H1 (cell line): ENCODE measurements at regions not wholly inside any gene's neighbourhood (a gene's known extent, or its start where the extent isn't known, plus 50 kb on each side); places are given as distances from the start of the nearest gene placed in this dataset.

Experiments
- CTCF ChIA-PET: fragments of 300-600 bp; sonication (Branson Sonifier 250); formaldehyde crosslinking; loops from one replicate; lab custom pipeline; 2021; ENCODE audit not compliant: partially characterized antibody; lab: Charles Lee
- POLR2A ChIA-PET: fragments of 300-600 bp; sonication (Branson Sonifier 250); formaldehyde crosslinking; loops from one replicate; lab custom pipeline; 2021; ENCODE audit warnings: inconsistent platforms; ENCODE audit not compliant: partially characterized antibody; lab: Charles Lee
- DNase-seq, 2 experiments: peaks; one replicate each; pipeline versions ENCODE4 v3.0.0 to v3.0.0-alpha.2; 2010 to 2022; ENCODE audit warnings: low spot score in 2 of 2, low read depth in 1 of 2, mixed read lengths in 1 of 2
- FAIRE-seq: peaks from 2 replicates; lab custom pipeline; 2011; peaks lifted over from hg19 to GRCh38; lab: Jason Lieb, UNC
- H2AFZ ChIP-seq: 2 replicates; pipeline ENCODE4 v1.8.1; 2012; ENCODE audit warnings: low read length, inconsistent platforms
- H2AK5ac ChIP-seq: 2 replicates; pipeline ENCODE4 v1.6.1; 2013; ENCODE audit warnings: low read depth, low read length
- H2BK120ac ChIP-seq: replicated peaks from 2 replicates; pipeline ENCODE3; 2013; ENCODE audit warnings: low read depth, low read length, inconsistent platforms
- H2BK12ac ChIP-seq: 2 replicates; pipeline ENCODE4 v1.6.1; 2013; ENCODE audit warnings: low read depth, low read length
- H2BK15ac ChIP-seq: 2 replicates; pipeline ENCODE4 v1.6.1; 2013; ENCODE audit warnings: low read length
- H2BK20ac ChIP-seq: 2 replicates; pipeline ENCODE4 v1.6.1; 2013; ENCODE audit warnings: low read length
- H2BK5ac ChIP-seq: 2 replicates; pipeline ENCODE4 v1.6.1; 2013; ENCODE audit warnings: low read depth, low read length
- H3K14ac ChIP-seq: 2 replicates; pipeline ENCODE4 v1.6.1; 2013; ENCODE audit warnings: inconsistent platforms; ENCODE audit not compliant: insufficient read length
- H3K18ac ChIP-seq: 2 replicates; pipeline ENCODE4 v1.6.1; 2013; ENCODE audit warnings: low read length; ENCODE audit errors: extremely low read depth
- H3K23ac ChIP-seq: 2 replicates; pipeline ENCODE4 v1.6.1; 2013; ENCODE audit warnings: inconsistent platforms; ENCODE audit not compliant: insufficient read length
- H3K23me2 ChIP-seq: 2 replicates; pipeline ENCODE4 v1.6.1; 2013; ENCODE audit warnings: low read depth, low read length
- H3K27ac ChIP-seq: 2 replicates; pipeline ENCODE4 v1.6.1; 2011; ENCODE audit warnings: low read depth, low read length, inconsistent platforms
- H3K27me3 ChIP-seq, 4 experiments: replicated peaks in 1 of 4; 1 replicate in 1 of 4; 2 replicates in 3 of 4; pipeline versions ENCODE4 v1.6.1 to v1.8.1; 2011 to 2013; ENCODE audit warnings: low read length in 3 of 4, mild to moderate bottlenecking in 3 of 4, inconsistent platforms in 2 of 4, mixed read lengths in 2 of 4, moderate library complexity in 1 of 4; ENCODE audit not compliant: control insufficient read depth in 3 of 4, insufficient read depth in 3 of 4; ENCODE audit errors: extremely low read depth in 1 of 4
- H3K36me3 ChIP-seq, 4 experiments: 2 replicates each; pipeline versions ENCODE4 v1.6.1 to v1.8.1; 2011 to 2013; ENCODE audit warnings: mild to moderate bottlenecking in 4 of 4, low read length in 3 of 4, moderate library complexity in 2 of 4, control low read depth in 1 of 4, inconsistent platforms in 1 of 4; ENCODE audit not compliant: insufficient read depth in 4 of 4, control insufficient read depth in 2 of 4
- H3K4ac ChIP-seq: replicated peaks from 2 replicates; pipeline ENCODE3; 2013; ENCODE audit warnings: low read length, low read depth, mixed read lengths, inconsistent platforms; ENCODE audit not compliant: insufficient read length
- H3K4me1 ChIP-seq, 4 experiments: replicated peaks in 1 of 4; 1 replicate in 1 of 4; 2 replicates in 3 of 4; pipeline versions ENCODE4 v1.6.1 to v1.8.1; 2011 to 2013; ENCODE audit warnings: low read length in 3 of 4, inconsistent platforms in 2 of 4, mixed read lengths in 1 of 4; ENCODE audit not compliant: insufficient read depth in 4 of 4, control insufficient read depth in 3 of 4
- H3K4me2 ChIP-seq, 2 experiments: 2 replicates each; pipeline versions ENCODE4 v1.6.1 to v1.8.1; 2011 to 2013; ENCODE audit warnings: low read depth in 2 of 2, low read length in 2 of 2, control low read depth in 1 of 2, inconsistent platforms in 1 of 2, mild to moderate bottlenecking in 1 of 2; ENCODE audit not compliant: insufficient read depth in 1 of 2
- H3K4me3 ChIP-seq, 4 experiments: fragments of 200-600, 300-600 bp in 1 of 4; sonication (generic), shearing (Covaris generic), sonication (Bioruptor Twin) in 1 of 4; 2 replicates each; pipeline versions ENCODE4 v1.5.1 to v1.8.1; 2011 to 2016; ENCODE audit warnings: low read length in 4 of 4, low read depth in 3 of 4, control low read depth in 2 of 4, inconsistent platforms in 2 of 4, mild to moderate bottlenecking in 2 of 4, mixed read lengths in 1 of 4, moderate library complexity in 1 of 4; ENCODE audit not compliant: insufficient read depth in 2 of 4; ENCODE audit errors: extremely low read depth in 1 of 4
- H3K56ac ChIP-seq: replicated peaks from 2 replicates; pipeline ENCODE3; 2013; ENCODE audit warnings: low read depth, mild to moderate bottlenecking, mixed read lengths, low read length, inconsistent platforms; ENCODE audit not compliant: insufficient read length
- H3K79me1 ChIP-seq: 2 replicates; pipeline ENCODE4 v1.6.1; 2013; ENCODE audit warnings: low read depth, low read length, control low read depth
- H3K79me2 ChIP-seq, 2 experiments: 2 replicates each; pipeline versions ENCODE4 v1.6.1 to v1.8.1; 2012 to 2013; ENCODE audit warnings: low read length in 2 of 2, mild to moderate bottlenecking in 2 of 2, inconsistent platforms in 1 of 2; ENCODE audit not compliant: insufficient read depth in 2 of 2, control insufficient read depth in 1 of 2
- H3K9ac ChIP-seq, 4 experiments: replicated peaks in 1 of 4; 1 replicate in 1 of 4; 2 replicates in 3 of 4; pipeline versions ENCODE4 v1.6.1 to v1.8.1; 2011 to 2013; ENCODE audit warnings: low read depth in 3 of 4, low read length in 3 of 4, control low read depth in 2 of 4, mild to moderate bottlenecking in 2 of 4, moderate library complexity in 2 of 4, inconsistent platforms in 1 of 4; ENCODE audit errors: extremely low read depth in 1 of 4
- H3K9me3 ChIP-seq, 2 experiments: 2 replicates each; pipeline versions ENCODE4 v1.6.1 to v1.8.1; 2012 to 2013; ENCODE audit warnings: mild to moderate bottlenecking in 2 of 2, moderate library complexity in 2 of 2, control low read depth in 1 of 2, inconsistent platforms in 1 of 2, low read depth in 1 of 2, low read length in 1 of 2, mixed read lengths in 1 of 2; ENCODE audit not compliant: insufficient read depth in 2 of 2
- H4K20me1 ChIP-seq, 2 experiments: replicated peaks in 1 of 2; 2 replicates each; pipeline versions ENCODE3 to v1.8.1; 2011 to 2013; ENCODE audit warnings: inconsistent platforms in 2 of 2, low read length in 2 of 2, mild to moderate bottlenecking in 1 of 2; ENCODE audit not compliant: insufficient read depth in 2 of 2, control insufficient read depth in 1 of 2
- H4K5ac ChIP-seq: 2 replicates; pipeline ENCODE4 v1.6.1; 2013; ENCODE audit warnings: low read length, low read depth, mixed read lengths, inconsistent platforms; ENCODE audit not compliant: insufficient read length
- H4K8ac ChIP-seq: 2 replicates; pipeline ENCODE4 v1.8.0; 2013; ENCODE audit warnings: mild to moderate bottlenecking, moderate library complexity, low read length, inconsistent platforms; ENCODE audit not compliant: insufficient read depth; ENCODE audit errors: extremely low read depth
- H4K91ac ChIP-seq: replicated peaks from 2 replicates; pipeline ENCODE3; 2013; ENCODE audit warnings: low read length, mixed read lengths, inconsistent platforms; ENCODE audit not compliant: insufficient read length
- CBX5 ChIP-seq: fragments of 300-800, 300-1000 bp; sonication (generic); IDR thresholded peaks from 2 replicates; pipeline ENCODE4 v1.7.1; 2016; ENCODE audit warnings: antibody characterized with exemption, low read length, low read depth
- KDM5A ChIP-seq: fragments of 200-600 bp; IDR thresholded peaks from 2 replicates; pipeline ENCODE4 v1.7.1; 2012; ENCODE audit warnings: mild to moderate bottlenecking, low read length, inconsistent platforms, mixed read lengths
- RNF2 ChIP-seq: fragments of 200-900, 300-1000 bp; sonication (generic); IDR thresholded peaks from 2 replicates; pipeline ENCODE4 v1.7.1; 2016; ENCODE audit warnings: borderline replicate concordance, low read depth, mild to moderate bottlenecking, antibody characterized with exemption, low read length; ENCODE audit not compliant: poor library complexity, severe bottlenecking; ENCODE audit errors: missing control alignments
- TEAD4 ChIP-seq: IDR thresholded peaks from 2 replicates; pipeline ENCODE4 v1.6.1; 2012; ENCODE audit warnings: low read depth, low read length, inconsistent platforms, mixed read lengths
- WGBS, 2 experiments: shearing (Covaris generic) in 1 of 2; methylation state at CpG; one replicate each; pipeline versions ENCODE4 v1.1.6 to v1.1.7; 2013 to 2015; ENCODE audit warnings: low lambda C conversion rate in 2 of 2, mixed read lengths in 2 of 2, inconsistent platforms in 1 of 2, low coverage in 1 of 2, missing lambda C conversion rate in 1 of 2; ENCODE audit not compliant: insufficient replicate concordance in 2 of 2, insufficient coverage in 1 of 2, insufficient read length in 1 of 2; ENCODE audit errors: extremely low coverage in 1 of 2, missing lambda C conversion rate in 1 of 2; 5-methylcytosine and 5-hydroxymethylcytosine counted together

- POLR2A ChIA-PET = no interaction called here
Observed at GRCh38 chr18:14916181-14916580, 168.2 kb downstream of the ANKRD30B start.

More at GRCh38 chr18:14916181-14916580, 168.2 kb downstream of the ANKRD30B start:
- Histone ChIP-seq H2BK12ac (no peak overlapping the region), H3K4ac (no peak overlapping the region), H2BK15ac (no peak overlapping the region), H3K36me3 (no peaks in the 10 kb centered on the region), H3K4me3 (no peak overlapping the region), H4K20me1 (no peaks in the 10 kb centered on the region), H4K91ac (no peak overlapping the region), H2BK5ac (no peak overlapping the region), H3K27ac (no peak overlapping the region), H3K56ac (no peak overlapping the region), H3K14ac (no peak overlapping the region), H3K4me2 (no peak overlapping the region), H3K27me3 (no peaks in the 10 kb centered on the region), H2BK120ac (no peak overlapping the region), H3K4me1 (no peaks in the 10 kb centered on the region), H3K18ac (no peak overlapping the region), H3K23me2 (no peaks in the 10 kb centered on the region), H3K9ac (no peak overlapping the region; a peak in 1 of 7 replicates), H4K5ac (no peak overlapping the region), H4K8ac (no peak overlapping the region), H2AFZ (no peak overlapping the region), H2AK5ac (no peak overlapping the region), H3K23ac (no peak overlapping the region), H2BK20ac (no peak overlapping the region), H3K9me3 (peaks cover 82 to 90% of the 10 kb centered on the region in 2 experiments), H3K79me2 (no peaks in the 10 kb centered on the region)
- no peak for FAIRE-seq
- CTCF ChIA-PET = no interaction called here
- 50% methylated on average over 1 of the region's 1 CpG; no CpG with 5 or more reads in 1 of the 2 experiments for WGBS, 2 experiments
- DNase-seq = no peak
- TF ChIP-seq KDM5A = no peak
- TF ChIP-seq RNF2 = no peak
- TF ChIP-seq CBX5 = no peak
- no peak for TF ChIP-seq TEAD4
- TF ChIP-seq, all 59 proteins: peak for 0
- H3K79me1 ChIP-seq = no peaks in the 10 kb centered on the region
